ENCODE measurements at regions not wholly inside any gene's neighbourhood (a gene's known extent, or its start where the extent isn't known, plus 50 kb on each side); places are given as distances from the start of the nearest gene placed in this dataset.

DNA sequence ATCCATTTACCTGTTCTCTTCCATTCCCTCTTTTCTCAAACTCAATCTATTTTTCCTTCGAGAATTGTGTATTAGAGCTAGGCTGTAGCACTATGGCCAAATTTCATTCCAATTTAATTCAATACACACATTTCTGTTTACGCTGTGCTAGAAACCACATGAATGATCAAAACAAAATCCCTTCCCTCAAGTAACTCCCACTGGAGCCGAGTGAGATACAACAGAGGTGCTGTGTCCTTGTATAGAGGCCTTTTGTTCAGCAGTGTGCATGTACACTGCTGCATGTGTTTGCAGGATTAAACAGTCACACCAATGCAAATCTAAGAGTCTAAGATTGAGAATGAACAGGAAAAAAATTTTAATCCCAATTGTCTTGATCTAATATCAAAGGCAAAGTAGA is 734.2 kb downstream of the RAPGEF2 start:
- ChIA-PET POLR2A (ENCODE audit: partially characterized antibody) (no interaction called here), CTCF (ENCODE audit: partially characterized antibody) (no interaction called here)
- H3K9me3 ChIP-seq (ENCODE audit: insufficient read depth in 2 of 2, low read depth in 1 of 2, low read length in 1 of 2) = no peaks in the 10 kb centered on the region
- H2BK12ac ChIP-seq (ENCODE audit: low read depth, low read length) = no peak overlapping the region
- H3K23me2 ChIP-seq (ENCODE audit: low read depth, low read length) = no peaks in the 10 kb centered on the region; the same call in 1 of the 2 replicates
- H3K27ac ChIP-seq (ENCODE audit: low read depth, low read length) = no peak overlapping the region
- H3K4me1 ChIP-seq (replicated peaks in 1 of 4; ENCODE audit: control insufficient read depth in 3 of 4, insufficient read depth in 4 of 4, low read length in 3 of 4) = no peaks in the 10 kb centered on the region
- no peak overlapping the region for H2BK5ac ChIP-seq (ENCODE audit: low read depth, low read length)
- no peak overlapping the region for H3K14ac ChIP-seq (ENCODE audit: insufficient read length)
- H3K56ac ChIP-seq (replicated peaks; ENCODE audit: insufficient read length, low read depth, low read length) = no peak overlapping the region
- no peak overlapping the region for H3K9ac ChIP-seq (replicated peaks in 1 of 4; ENCODE audit: extremely low read depth in 1 of 4, low read depth in 3 of 4, low read length in 3 of 4)
- H4K91ac ChIP-seq (replicated peaks; ENCODE audit: insufficient read length, low read length) = no peak overlapping the region
- no peak overlapping the region for H3K4ac ChIP-seq (replicated peaks; ENCODE audit: insufficient read length, low read depth, low read length)
- peaks cover 0 to 1% (median 0%) of the 10 kb centered on the region in 4 experiments; a peak in 1 of 7 replicates for H3K27me3 ChIP-seq (replicated peaks in 1 of 4; ENCODE audit: control insufficient read depth in 3 of 4, extremely low read depth in 1 of 4, insufficient read depth in 3 of 4, low read length in 3 of 4)
- H3K18ac ChIP-seq (ENCODE audit: extremely low read depth, low read length) = no peak overlapping the region
- FAIRE-seq (no peak), DNase-seq (ENCODE audit: low read depth in 1 of 2, low spot score in 2 of 2) (no peak)
- H2AFZ ChIP-seq (ENCODE audit: low read length) = no peak overlapping the region
- H4K5ac ChIP-seq (ENCODE audit: insufficient read length, low read depth, low read length) = no peak overlapping the region
- H3K79me2 ChIP-seq (ENCODE audit: control insufficient read depth in 1 of 2, insufficient read depth in 2 of 2, low read length in 2 of 2) = no peaks in the 10 kb centered on the region
- H3K23ac ChIP-seq (ENCODE audit: insufficient read length) = no peak overlapping the region
- no peak overlapping the region for H2BK15ac ChIP-seq (ENCODE audit: low read length)
- H2BK120ac ChIP-seq (replicated peaks; ENCODE audit: low read depth, low read length) = no peak overlapping the region
- TF ChIP-seq BCL11A (IDR thresholded peaks at IDR 0.05; ENCODE audit: low read depth in 2 of 2, low read length in 2 of 2) (no peak), TEAD4 (IDR thresholded peaks at IDR 0.05; ENCODE audit: low read depth, low read length) (no peak)
- H4K20me1 ChIP-seq (replicated peaks in 1 of 2; ENCODE audit: control insufficient read depth in 1 of 2, insufficient read depth in 2 of 2, low read length in 2 of 2) = no peaks in the 10 kb centered on the region
- H2AK5ac ChIP-seq (ENCODE audit: low read depth, low read length) = no peak overlapping the region
- H4K8ac ChIP-seq (ENCODE audit: extremely low read depth, insufficient read depth, low read length) = no peak overlapping the region
- H3K4me3 ChIP-seq (ENCODE audit: extremely low read depth in 1 of 4, insufficient read depth in 2 of 4, low read depth in 3 of 4, low read length in 4 of 4) = no peak overlapping the region
- no peaks in the 10 kb centered on the region for H3K79me1 ChIP-seq (ENCODE audit: low read depth, low read length)
- WGBS, 2 experiments (ENCODE audit: extremely low coverage in 1 of 2, insufficient coverage in 1 of 2, insufficient read length in 1 of 2, insufficient replicate concordance in 2 of 2, low coverage in 1 of 2, low lambda C conversion rate in 2 of 2, missing lambda C conversion rate in 1 of 2) = 93% methylated on average over 3 of the region's 3 CpGs; no CpG with 5 or more reads in 1 of the 2 experiments
- H3K36me3 ChIP-seq (ENCODE audit: control insufficient read depth in 2 of 4, insufficient read depth in 4 of 4, low read length in 3 of 4) = no peaks in the 10 kb centered on the region
- no peak overlapping the region for H2BK20ac ChIP-seq (ENCODE audit: low read length)
- H3K4me2 ChIP-seq (ENCODE audit: insufficient read depth in 1 of 2, low read depth in 2 of 2, low read length in 2 of 2) = no peak overlapping the region

Data from H1 (cell line).